Calu3 (cell line): ENCODE measurements at regions not wholly inside any gene's neighbourhood (a gene's known extent, or its start where the extent isn't known, plus 50 kb on each side); places are given as distances from the start of the nearest gene placed in this dataset.

Source experiments
- BruUV-seq: library from RNA; stranded (reverse); fragments of 400-500 nt; replicated peaks from 2 replicates; lab custom pipeline; 2021; lab: Mats Ljungman, UMichigan
- CTCF ChIA-PET: fragments of 300-600 bp; sonication (Branson Sonifier 250); formaldehyde crosslinking; loops from one replicate; lab custom pipeline; 2022; ENCODE audit warnings: antibody characterized with exemption; lab: Charles Lee
- DNase-seq: peaks from one replicate; pipeline ENCODE4 v3.0.0; 2022
- H3K27ac Mint-ChIP-seq: one replicate; pipeline ENCODE4 v1.8.0; 2022; ENCODE audit warnings: mixed read lengths; ENCODE audit not compliant: unreplicated experiment
- H3K27me3 Mint-ChIP-seq: one replicate; pipeline ENCODE4 v1.8.0; 2022; ENCODE audit warnings: mixed read lengths; ENCODE audit not compliant: unreplicated experiment
- H3K36me3 Mint-ChIP-seq: one replicate; pipeline ENCODE4 v1.8.0; 2022; ENCODE audit warnings: mild to moderate bottlenecking, moderate library complexity, mixed read lengths; ENCODE audit not compliant: insufficient read depth, unreplicated experiment
- H3K4me1 Mint-ChIP-seq: one replicate; pipeline ENCODE4 v1.8.0; 2022; ENCODE audit warnings: mild to moderate bottlenecking, low read depth, mixed read lengths; ENCODE audit not compliant: unreplicated experiment
- H3K4me3 Mint-ChIP-seq: one replicate; pipeline ENCODE4 v1.8.0; 2022; ENCODE audit warnings: mild to moderate bottlenecking, low read depth, moderate library complexity, mixed read lengths; ENCODE audit not compliant: unreplicated experiment
- H3K9me3 Mint-ChIP-seq: one replicate; pipeline ENCODE4 v1.8.0; 2022; ENCODE audit warnings: low read depth, mixed read lengths; ENCODE audit not compliant: unreplicated experiment
- intact Hi-C: fragments of 100-400 bp; cut with micrococcal nuclease; formaldehyde crosslinking; loops from one replicate; pipeline ENCODE4 v1.10.0; 2022; ENCODE audit not compliant: unreplicated experiment
- TF ChIP-seq, protein P1 (sequence below): fragments of 200-600 bp; IDR thresholded peaks from one replicate; pipeline ENCODE4 v1.8.0; 2022; ENCODE audit warnings: antibody characterized with exemption; ENCODE audit not compliant: unreplicated experiment

- no peaks in the 10 kb centered on the region for H3K36me3 Mint-ChIP-seq
- H3K4me1 Mint-ChIP-seq, result no peaks in the 10 kb centered on the region
- H3K27ac Mint-ChIP-seq, result no peak overlapping the region
- H3K4me3 Mint-ChIP-seq, result no peak overlapping the region
- H3K27me3 Mint-ChIP-seq, result no peaks in the 10 kb centered on the region
- no peak for DNase-seq
- H3K9me3 Mint-ChIP-seq, result peaks cover 5% of the 10 kb centered on the region
- BruUV-seq, result no TSS peak
- CTCF ChIA-PET, result no interaction called here
- intact Hi-C loops, result no loop called here
- TF ChIP-seq, protein P1, sequence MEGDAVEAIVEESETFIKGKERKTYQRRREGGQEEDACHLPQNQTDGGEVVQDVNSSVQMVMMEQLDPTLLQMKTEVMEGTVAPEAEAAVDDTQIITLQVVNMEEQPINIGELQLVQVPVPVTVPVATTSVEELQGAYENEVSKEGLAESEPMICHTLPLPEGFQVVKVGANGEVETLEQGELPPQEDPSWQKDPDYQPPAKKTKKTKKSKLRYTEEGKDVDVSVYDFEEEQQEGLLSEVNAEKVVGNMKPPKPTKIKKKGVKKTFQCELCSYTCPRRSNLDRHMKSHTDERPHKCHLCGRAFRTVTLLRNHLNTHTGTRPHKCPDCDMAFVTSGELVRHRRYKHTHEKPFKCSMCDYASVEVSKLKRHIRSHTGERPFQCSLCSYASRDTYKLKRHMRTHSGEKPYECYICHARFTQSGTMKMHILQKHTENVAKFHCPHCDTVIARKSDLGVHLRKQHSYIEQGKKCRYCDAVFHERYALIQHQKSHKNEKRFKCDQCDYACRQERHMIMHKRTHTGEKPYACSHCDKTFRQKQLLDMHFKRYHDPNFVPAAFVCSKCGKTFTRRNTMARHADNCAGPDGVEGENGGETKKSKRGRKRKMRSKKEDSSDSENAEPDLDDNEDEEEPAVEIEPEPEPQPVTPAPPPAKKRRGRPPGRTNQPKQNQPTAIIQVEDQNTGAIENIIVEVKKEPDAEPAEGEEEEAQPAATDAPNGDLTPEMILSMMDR, result no peak
These were observed 411.0 kb upstream of the NDST3 start for GRCh38 chr4:117623326-117623725.

- Mint-ChIP-seq H3K36me3 (no peaks in the 10 kb centered on the region), H3K9me3 (peaks cover 3% of the 10 kb centered on the region), H3K4me3 (no peak overlapping the region), H3K4me1 (no peaks in the 10 kb centered on the region), H3K27ac (no peak overlapping the region), H3K27me3 (no peaks in the 10 kb centered on the region)
- intact Hi-C loops, result no loop called here
- no TSS peak for BruUV-seq
- CTCF ChIA-PET, result no interaction called here
- DNase-seq, result no peak
- TF ChIP-seq, protein P1, result no peak
These were observed 407.6 kb upstream of the NDST3 start for GRCh38 chr4:117626664-117627063.

- CTCF ChIA-PET, result no interaction called here
- no TSS peak for BruUV-seq
- Mint-ChIP-seq H3K36me3 (no peaks in the 10 kb centered on the region), H3K4me3 (no peak overlapping the region), H3K27ac (no peak overlapping the region), H3K9me3 (no peaks in the 10 kb centered on the region), H3K4me1 (no peaks in the 10 kb centered on the region), H3K27me3 (no peaks in the 10 kb centered on the region)
- intact Hi-C loops, result no loop called here
- no peak for DNase-seq
- TF ChIP-seq, protein P1, result no peak
These were observed 399.6 kb upstream of the NDST3 start for GRCh38 chr4:117634716-117635115.

GRCh38 chr4:117637347-117637746 is 396.9 kb upstream of the NDST3 start:
- intact Hi-C loops, result no loop called here
- H3K4me3 Mint-ChIP-seq, result no peak overlapping the region
- no peaks in the 10 kb centered on the region for H3K27me3 Mint-ChIP-seq
- no peaks in the 10 kb centered on the region for H3K9me3 Mint-ChIP-seq
- no peaks in the 10 kb centered on the region for H3K4me1 Mint-ChIP-seq
- peak; percentile 7 for DNase-seq
- no TSS peak for BruUV-seq
- CTCF ChIA-PET, result interaction anchor here (0.6 to 0.7 kb wide), 2 partner anchors 396 to 1234 kb away, joined by 3 to 4 read pairs; no protein-coding TSS in a partner anchor
- no peak overlapping the region for H3K27ac Mint-ChIP-seq
- TF ChIP-seq, protein P1, result no peak
- H3K36me3 Mint-ChIP-seq, result no peaks in the 10 kb centered on the region
